HL-60 (cell line): ENCODE measurements at regions not wholly inside any gene's neighbourhood (a gene's known extent, or its start where the extent isn't known, plus 50 kb on each side); places are given as distances from the start of the nearest gene placed in this dataset.

ENCODE experiments used
- DNase-seq, 2 experiments: peaks; one replicate each; pipeline ENCODE4 v3.0.0-alpha.2; 2010 to 2020; ENCODE audit warnings: low read depth in 1 of 2, low spot score in 1 of 2
- H3K27ac ChIP-seq: fragments of 250-450 bp; sonication (Bioruptor Pico); replicated peaks from 2 replicates; pipeline ENCODE4 v1.5.1; 2020; ENCODE audit warnings: mild to moderate bottlenecking, moderate library complexity
- H3K27me3 ChIP-seq: fragments of 250-450 bp; sonication (Bioruptor Pico); 2 replicates; pipeline ENCODE4 v1.5.1; 2021; ENCODE audit warnings: mild to moderate bottlenecking, moderate library complexity; ENCODE audit not compliant: insufficient read depth, poor library complexity, severe bottlenecking
- H3K4me3 ChIP-seq: replicated peaks from 2 replicates; pipeline ENCODE4 v1.5.1; 2011; ENCODE audit warnings: mild to moderate bottlenecking, control low read depth, low read length; ENCODE audit not compliant: insufficient read depth
- GABPA ChIP-seq: IDR thresholded peaks from 2 replicates; pipeline ENCODE4 v1.6.1; 2012; ENCODE audit warnings: low read depth
- POLR2AphosphoS5 ChIP-seq: IDR thresholded peaks from 2 replicates; pipeline ENCODE4 v1.6.1; 2012; ENCODE audit warnings: low read depth
- SPI1 ChIP-seq: IDR thresholded peaks from 2 replicates; pipeline ENCODE4 v1.6.1; 2012; ENCODE audit warnings: low read depth, mild to moderate bottlenecking, borderline replicate concordance
- TF ChIP-seq, protein P1 (sequence below): IDR thresholded peaks from 2 replicates; pipeline ENCODE4 v1.6.1; 2012; ENCODE audit warnings: low read depth; ENCODE audit not compliant: insufficient replicate concordance
- TF ChIP-seq, protein P2 (sequence below): IDR thresholded peaks from one replicate; pipeline ENCODE4 v1.5.1; 2011; ENCODE audit warnings: low read length, control low read depth, inconsistent platforms; ENCODE audit not compliant: insufficient read depth

DNA sequence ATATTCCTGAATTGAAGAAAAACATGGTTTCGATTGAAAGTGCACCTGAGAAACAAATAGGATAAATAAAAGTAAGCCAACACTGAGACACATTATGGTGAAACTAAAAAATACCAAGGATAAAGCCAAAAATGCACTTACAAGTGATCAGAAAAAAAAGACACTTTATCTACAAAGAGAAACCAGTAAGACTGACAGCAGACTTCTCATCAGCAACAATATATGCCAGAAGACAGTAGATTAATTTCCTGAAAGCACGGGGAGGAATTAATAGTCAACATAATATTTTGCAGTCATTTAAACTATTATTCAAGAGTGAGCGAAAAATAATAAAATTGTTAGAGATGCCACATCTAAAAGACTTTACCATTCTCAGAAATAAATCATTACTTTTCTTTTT is 172.7 kb upstream of the MAST4 start:
- no peaks in the 10 kb centered on the region for H3K27me3 ChIP-seq
- no peak for TF ChIP-seq GABPA
- TF ChIP-seq, protein P1, sequence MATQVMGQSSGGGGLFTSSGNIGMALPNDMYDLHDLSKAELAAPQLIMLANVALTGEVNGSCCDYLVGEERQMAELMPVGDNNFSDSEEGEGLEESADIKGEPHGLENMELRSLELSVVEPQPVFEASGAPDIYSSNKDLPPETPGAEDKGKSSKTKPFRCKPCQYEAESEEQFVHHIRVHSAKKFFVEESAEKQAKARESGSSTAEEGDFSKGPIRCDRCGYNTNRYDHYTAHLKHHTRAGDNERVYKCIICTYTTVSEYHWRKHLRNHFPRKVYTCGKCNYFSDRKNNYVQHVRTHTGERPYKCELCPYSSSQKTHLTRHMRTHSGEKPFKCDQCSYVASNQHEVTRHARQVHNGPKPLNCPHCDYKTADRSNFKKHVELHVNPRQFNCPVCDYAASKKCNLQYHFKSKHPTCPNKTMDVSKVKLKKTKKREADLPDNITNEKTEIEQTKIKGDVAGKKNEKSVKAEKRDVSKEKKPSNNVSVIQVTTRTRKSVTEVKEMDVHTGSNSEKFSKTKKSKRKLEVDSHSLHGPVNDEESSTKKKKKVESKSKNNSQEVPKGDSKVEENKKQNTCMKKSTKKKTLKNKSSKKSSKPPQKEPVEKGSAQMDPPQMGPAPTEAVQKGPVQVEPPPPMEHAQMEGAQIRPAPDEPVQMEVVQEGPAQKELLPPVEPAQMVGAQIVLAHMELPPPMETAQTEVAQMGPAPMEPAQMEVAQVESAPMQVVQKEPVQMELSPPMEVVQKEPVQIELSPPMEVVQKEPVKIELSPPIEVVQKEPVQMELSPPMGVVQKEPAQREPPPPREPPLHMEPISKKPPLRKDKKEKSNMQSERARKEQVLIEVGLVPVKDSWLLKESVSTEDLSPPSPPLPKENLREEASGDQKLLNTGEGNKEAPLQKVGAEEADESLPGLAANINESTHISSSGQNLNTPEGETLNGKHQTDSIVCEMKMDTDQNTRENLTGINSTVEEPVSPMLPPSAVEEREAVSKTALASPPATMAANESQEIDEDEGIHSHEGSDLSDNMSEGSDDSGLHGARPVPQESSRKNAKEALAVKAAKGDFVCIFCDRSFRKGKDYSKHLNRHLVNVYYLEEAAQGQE: no peak
- TF ChIP-seq, protein P2, sequence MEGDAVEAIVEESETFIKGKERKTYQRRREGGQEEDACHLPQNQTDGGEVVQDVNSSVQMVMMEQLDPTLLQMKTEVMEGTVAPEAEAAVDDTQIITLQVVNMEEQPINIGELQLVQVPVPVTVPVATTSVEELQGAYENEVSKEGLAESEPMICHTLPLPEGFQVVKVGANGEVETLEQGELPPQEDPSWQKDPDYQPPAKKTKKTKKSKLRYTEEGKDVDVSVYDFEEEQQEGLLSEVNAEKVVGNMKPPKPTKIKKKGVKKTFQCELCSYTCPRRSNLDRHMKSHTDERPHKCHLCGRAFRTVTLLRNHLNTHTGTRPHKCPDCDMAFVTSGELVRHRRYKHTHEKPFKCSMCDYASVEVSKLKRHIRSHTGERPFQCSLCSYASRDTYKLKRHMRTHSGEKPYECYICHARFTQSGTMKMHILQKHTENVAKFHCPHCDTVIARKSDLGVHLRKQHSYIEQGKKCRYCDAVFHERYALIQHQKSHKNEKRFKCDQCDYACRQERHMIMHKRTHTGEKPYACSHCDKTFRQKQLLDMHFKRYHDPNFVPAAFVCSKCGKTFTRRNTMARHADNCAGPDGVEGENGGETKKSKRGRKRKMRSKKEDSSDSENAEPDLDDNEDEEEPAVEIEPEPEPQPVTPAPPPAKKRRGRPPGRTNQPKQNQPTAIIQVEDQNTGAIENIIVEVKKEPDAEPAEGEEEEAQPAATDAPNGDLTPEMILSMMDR: no peak
- TF ChIP-seq SPI1: no peak
- no peak for TF ChIP-seq POLR2AphosphoS5
- DNase-seq: no peak
- no peak overlapping the region for H3K27ac ChIP-seq
- H3K4me3 ChIP-seq: no peak overlapping the region

DNA sequence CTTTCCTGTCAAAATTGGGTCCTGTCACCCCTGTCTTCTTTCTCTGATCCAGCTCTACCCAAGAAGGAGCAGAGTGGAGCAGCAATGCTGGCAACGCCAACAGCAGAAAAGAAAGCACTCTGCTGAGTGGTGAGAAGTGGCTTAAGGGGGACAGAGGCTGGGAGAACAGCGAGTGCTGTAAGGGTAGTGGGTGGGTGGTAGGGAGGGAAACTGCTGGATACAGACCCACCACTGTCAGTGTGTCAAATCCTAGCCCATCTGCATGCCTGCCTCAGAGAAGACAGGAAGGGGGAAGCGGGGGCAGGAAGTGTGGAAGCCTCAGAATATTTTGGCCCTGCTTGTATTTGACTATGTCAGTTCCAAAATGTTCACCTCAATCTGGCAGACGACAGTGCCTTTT is 170.4 kb upstream of the MAST4 start:
- TF ChIP-seq, protein P2: no peak
- TF ChIP-seq GABPA: no peak
- DNase-seq: no peak
- Histone ChIP-seq H3K27me3 (no peaks in the 10 kb centered on the region), H3K4me3 (no peak overlapping the region), H3K27ac (no peak overlapping the region)

DNA sequence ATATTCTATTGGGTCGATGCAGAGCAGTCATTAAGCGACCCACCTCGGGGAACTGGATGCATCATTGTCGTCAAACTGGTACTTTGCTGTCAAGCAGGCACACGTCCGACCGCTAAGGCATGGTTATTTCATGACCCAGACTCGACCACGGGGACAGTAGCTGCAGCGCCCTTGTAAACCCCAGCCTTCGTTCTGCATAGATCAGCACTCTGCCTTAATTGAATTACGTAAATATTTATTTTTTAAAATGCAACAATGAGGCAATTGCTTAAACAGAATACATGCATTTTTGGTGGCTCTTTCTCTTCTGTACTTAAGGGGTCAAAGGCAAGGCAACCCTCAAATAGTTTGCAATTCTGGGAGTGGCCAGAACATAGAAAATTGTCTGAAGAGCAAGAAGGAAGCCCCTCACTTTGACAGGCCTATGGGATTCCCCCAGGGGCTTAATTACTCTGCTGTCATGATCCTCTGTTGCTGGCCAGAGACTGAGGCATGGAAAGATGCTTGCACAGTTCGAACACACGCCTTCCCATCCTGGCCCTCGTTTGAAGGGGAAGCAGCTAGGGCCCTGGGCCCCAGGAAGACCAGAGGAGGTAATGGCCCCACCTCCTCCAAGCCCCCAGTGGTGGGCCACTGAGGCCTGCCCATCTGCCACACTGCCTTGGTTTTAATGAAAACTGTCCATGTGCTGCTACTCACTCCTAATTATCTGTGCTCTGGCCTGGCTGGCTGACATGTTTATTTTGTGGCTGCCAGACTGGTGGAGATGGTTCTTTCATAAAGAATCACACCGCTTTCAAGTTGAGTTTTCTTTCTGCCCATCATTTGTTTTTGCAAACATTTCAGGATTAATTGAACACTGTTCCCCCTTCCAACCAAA is 169.7 kb upstream of the MAST4 start:
- H3K27ac ChIP-seq: no peak overlapping the region
- TF ChIP-seq, protein P2: no peak
- no peak for TF ChIP-seq GABPA
- TF ChIP-seq POLR2AphosphoS5: no peak
- TF ChIP-seq, protein P1: no peak
- TF ChIP-seq SPI1: no peak

DNA sequence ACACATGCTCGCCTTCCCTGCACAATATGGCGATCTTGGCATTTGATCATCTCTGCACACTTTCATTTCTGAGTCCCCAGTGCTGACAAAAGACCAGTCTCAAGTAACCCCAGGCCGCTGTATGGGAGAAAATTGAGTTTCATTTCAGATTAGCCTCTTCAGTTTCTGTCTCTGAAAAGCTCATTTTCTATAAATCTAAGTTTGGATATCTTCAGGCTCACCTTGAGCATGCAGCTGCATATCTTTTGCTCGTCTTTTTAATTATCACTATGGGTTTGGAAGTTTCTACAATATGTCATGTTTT is 169.1 kb upstream of the MAST4 start:
- TF ChIP-seq GABPA: no peak
- TF ChIP-seq, protein P1: no peak
- no peak for TF ChIP-seq SPI1
- TF ChIP-seq POLR2AphosphoS5: no peak
- TF ChIP-seq, protein P2: no peak
- Histone ChIP-seq H3K4me3 (no peak overlapping the region), H3K27ac (no peak overlapping the region), H3K27me3 (no peaks in the 10 kb centered on the region)
- DNase-seq: no peak

More for the DNA sequence above, 169.7 kb upstream of the MAST4 start:
- Histone ChIP-seq H3K4me3 (no peak overlapping the region), H3K27me3 (no peaks in the 10 kb centered on the region)
- DNase-seq: no peak
